Kidney epithelial cell (primary cell): ENCODE measurements at regions not wholly inside any gene's neighbourhood (a gene's known extent, or its start where the extent isn't known, plus 50 kb on each side); places are given as distances from the start of the nearest gene placed in this dataset.

Experiments
- DNase-seq: peaks from one replicate; pipeline ENCODE4 v3.0.0-alpha.2; 2010; ENCODE audit warnings: low read depth
- H3K27me3 ChIP-seq: 2 replicates; pipeline ENCODE4 v1.6.0; 2011; ENCODE audit warnings: low read length; ENCODE audit not compliant: control insufficient read depth, insufficient read depth
- H3K36me3 ChIP-seq: 2 replicates; pipeline ENCODE4 v1.5.1; 2011; ENCODE audit warnings: low read length; ENCODE audit not compliant: control insufficient read depth, insufficient read depth
- H3K4me3 ChIP-seq: 2 replicates; pipeline ENCODE4 v1.5.1; 2011; ENCODE audit warnings: low read depth, mild to moderate bottlenecking, control low read depth, low read length
- TF ChIP-seq, protein P1 (sequence below): IDR thresholded peaks from 2 replicates; pipeline ENCODE4 v1.5.1; 2011; ENCODE audit warnings: mild to moderate bottlenecking, moderate library complexity, low read length, control low read depth, inconsistent platforms; ENCODE audit not compliant: insufficient read depth, poor library complexity, severe bottlenecking

DNA sequence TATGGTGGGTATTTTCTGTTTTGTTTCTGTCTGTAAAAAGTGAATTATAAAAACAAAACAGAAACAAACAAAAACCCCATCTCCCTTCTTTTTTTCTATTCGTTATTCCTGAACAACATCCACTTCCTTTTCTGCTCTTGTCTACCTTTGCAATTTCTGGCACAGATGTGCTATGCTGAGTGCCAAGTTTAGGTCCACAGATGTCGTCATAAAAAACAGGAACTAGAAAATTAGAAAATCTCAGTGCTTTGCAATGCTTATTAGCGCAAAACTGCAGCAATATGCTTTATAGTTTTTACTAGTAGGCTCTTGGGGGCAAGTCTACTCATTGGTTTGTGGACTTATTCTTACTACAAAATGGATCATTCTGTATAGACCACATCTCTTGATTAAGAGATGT, 94.2 kb upstream of the PRKCQ start:
- TF ChIP-seq, protein P1, sequence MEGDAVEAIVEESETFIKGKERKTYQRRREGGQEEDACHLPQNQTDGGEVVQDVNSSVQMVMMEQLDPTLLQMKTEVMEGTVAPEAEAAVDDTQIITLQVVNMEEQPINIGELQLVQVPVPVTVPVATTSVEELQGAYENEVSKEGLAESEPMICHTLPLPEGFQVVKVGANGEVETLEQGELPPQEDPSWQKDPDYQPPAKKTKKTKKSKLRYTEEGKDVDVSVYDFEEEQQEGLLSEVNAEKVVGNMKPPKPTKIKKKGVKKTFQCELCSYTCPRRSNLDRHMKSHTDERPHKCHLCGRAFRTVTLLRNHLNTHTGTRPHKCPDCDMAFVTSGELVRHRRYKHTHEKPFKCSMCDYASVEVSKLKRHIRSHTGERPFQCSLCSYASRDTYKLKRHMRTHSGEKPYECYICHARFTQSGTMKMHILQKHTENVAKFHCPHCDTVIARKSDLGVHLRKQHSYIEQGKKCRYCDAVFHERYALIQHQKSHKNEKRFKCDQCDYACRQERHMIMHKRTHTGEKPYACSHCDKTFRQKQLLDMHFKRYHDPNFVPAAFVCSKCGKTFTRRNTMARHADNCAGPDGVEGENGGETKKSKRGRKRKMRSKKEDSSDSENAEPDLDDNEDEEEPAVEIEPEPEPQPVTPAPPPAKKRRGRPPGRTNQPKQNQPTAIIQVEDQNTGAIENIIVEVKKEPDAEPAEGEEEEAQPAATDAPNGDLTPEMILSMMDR = no peak
- Histone ChIP-seq H3K27me3 (no peaks in the 10 kb centered on the region), H3K4me3 (no peak overlapping the region), H3K36me3 (no peaks in the 10 kb centered on the region)
- no peak for DNase-seq

DNA sequence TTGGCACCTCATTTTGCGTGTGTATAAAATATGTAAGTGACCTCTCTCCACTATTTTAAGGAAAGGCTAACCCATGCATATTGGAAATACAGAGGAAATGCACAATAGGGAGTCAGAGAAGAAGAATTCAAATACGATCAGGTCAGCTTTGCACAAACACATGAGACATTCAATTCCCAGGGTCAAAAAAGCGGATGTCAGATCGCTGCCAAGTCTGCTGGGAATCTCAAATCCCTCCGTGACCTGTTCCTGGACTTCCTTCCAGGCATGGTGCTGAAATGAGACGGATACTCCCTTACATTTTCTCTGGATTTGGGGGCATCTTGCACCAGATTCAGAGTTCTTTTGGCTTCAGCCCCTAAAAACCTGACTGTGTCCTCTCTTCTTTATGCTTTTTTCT, 91.9 kb upstream of the PRKCQ start:
- Histone ChIP-seq H3K36me3 (no peaks in the 10 kb centered on the region), H3K27me3 (no peaks in the 10 kb centered on the region), H3K4me3 (no peak overlapping the region)
- DNase-seq = no peak
- TF ChIP-seq, protein P1 = no peak

DNA sequence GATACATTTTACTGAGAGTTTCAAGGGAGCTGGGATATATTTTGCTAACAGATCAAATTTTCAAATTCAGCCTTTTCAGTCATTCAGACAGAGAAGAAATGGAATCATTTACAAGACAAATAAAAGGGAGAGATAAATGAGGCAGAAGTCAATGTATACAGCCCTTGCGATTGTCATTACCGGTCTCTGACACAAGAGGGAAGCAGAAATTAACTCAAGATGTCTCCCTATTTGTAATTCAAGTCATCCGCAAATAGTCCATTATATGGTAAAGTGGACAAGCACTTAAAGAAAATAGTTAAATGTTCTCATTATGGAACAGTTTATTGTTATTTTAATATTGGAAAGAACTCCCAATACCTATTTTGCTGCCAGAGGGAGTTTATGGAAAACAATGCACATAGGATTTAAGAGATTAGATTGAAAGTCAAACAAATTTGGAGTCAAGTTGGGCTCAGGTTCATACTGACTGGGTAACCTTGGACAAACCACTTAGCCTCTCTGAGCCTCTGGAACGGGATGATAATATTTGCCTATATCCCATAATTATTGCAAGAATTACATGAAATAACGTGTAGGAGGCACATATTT, 89.3 kb upstream of the PRKCQ start:
- Histone ChIP-seq H3K27me3 (no peaks in the 10 kb centered on the region), H3K4me3 (no peak overlapping the region), H3K36me3 (no peaks in the 10 kb centered on the region)
- DNase-seq = peak; percentile 26
- TF ChIP-seq, protein P1 = peak; percentile 66

DNA sequence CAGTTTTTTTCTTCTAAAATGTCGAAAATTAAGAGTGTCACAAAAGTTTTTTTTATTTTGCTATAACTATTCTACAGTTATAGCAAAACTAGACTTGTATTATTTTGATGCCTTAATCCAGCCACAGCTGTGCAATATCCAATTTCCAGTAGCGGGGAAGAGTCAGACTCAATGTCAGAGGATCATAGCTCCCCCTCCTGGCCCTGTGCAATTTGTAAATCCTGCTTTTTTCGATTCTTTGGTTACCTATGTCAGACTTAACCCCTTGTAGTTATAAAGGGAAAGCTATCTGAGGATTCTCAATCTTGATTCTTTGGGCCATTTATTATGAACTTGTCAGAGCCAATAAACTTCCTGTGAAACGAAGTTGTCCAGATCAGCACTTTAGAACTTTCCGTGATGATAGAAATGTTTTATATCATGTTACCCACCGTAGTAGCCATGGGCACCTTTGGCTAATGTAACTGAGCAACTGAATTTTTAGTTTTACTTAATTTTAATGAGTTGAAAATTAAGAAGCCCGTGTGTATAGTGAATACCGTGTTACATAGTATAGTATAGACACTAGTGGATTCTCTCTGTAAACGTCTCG, 87.7 kb upstream of the PRKCQ start:
- H3K36me3 ChIP-seq = no peaks in the 10 kb centered on the region
- H3K27me3 ChIP-seq = no peaks in the 10 kb centered on the region
- peak; percentile 14 for DNase-seq
- TF ChIP-seq, protein P1 = peak; percentile 82
- no peak overlapping the region for H3K4me3 ChIP-seq

DNA sequence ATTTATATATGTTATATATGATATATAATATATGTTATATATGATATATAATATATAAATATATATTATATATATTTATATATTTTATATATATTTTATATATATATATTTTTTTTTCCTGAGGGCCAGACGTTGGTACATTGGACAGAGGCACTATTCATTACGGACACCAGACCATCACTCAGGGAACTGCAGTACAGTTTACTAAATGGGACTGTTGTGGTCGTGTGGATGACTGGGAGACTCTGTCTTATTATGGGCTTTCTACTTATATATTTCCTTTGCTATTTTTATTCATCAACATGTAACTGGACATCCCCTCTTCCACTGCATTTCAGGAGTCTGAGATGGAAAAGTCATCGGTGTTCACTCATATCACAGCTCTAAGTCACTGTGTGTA, 87.1 kb upstream of the PRKCQ start:
- DNase-seq = no peak
- Histone ChIP-seq H3K36me3 (no peaks in the 10 kb centered on the region), H3K27me3 (no peaks in the 10 kb centered on the region), H3K4me3 (no peak overlapping the region)
- TF ChIP-seq, protein P1 = no peak

DNA sequence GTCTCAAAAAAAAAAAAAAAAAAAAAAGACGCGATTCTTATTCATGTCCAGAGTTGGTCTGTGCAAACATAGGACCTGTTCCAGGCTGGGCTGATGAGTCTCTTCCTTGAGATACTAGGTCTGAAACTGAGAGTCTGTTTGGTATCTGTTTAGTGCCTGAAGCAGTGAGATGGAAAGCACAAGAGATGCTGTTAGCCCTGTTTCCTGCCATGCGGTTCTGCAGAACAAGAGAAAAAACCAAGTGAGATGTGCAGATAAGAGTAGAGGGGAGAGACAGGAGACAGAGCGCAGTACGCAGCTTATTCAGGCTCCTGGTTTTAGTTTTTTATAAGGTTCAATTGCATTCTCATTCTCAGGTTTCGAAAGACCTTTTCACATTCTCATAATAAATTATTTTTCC, 85.8 kb upstream of the PRKCQ start:
- H3K36me3 ChIP-seq = no peaks in the 10 kb centered on the region
- TF ChIP-seq, protein P1 = no peak
- H3K4me3 ChIP-seq = no peak overlapping the region
- DNase-seq = no peak
- H3K27me3 ChIP-seq = no peaks in the 10 kb centered on the region
